ENCODE measurements at regions not wholly inside any gene's neighbourhood (a gene's known extent, or its start where the extent isn't known, plus 50 kb on each side); places are given as distances from the start of the nearest gene placed in this dataset.

GRCh38 chr10:131621784-131622624 is 278.8 kb upstream of the PPP2R2D start:
- H3K36me3 ChIP-seq (ENCODE audit: insufficient read depth), result no peaks in the 10 kb centered on the region
- H3K27ac ChIP-seq, result no peak overlapping the region
- H3K4me1 ChIP-seq (ENCODE audit: low read depth, poor library complexity, severe bottlenecking), result no peaks in the 10 kb centered on the region
- H3K9ac ChIP-seq, result no peak overlapping the region
- H3K79me2 ChIP-seq (ENCODE audit: insufficient read depth, low read depth), result no peaks in the 10 kb centered on the region
- H3K4me3 ChIP-seq (IDR thresholded peaks at IDR 0.05; ENCODE audit: insufficient read depth, low read depth, low read length), result no peak overlapping the region
- no peaks in the 10 kb centered on the region; the same call in 1 of the 2 replicates for H3K27me3 ChIP-seq (ENCODE audit: insufficient read depth, low read depth)
- no peak overlapping the region for H3K4me2 ChIP-seq
- H2AFZ ChIP-seq (ENCODE audit: low read depth), result no peak overlapping the region
- TF ChIP-seq CTCF (conservative IDR thresholded peaks at IDR 0.05; ENCODE audit: low read depth, low read length), result no peak
- no peaks in the 10 kb centered on the region for H4K20me1 ChIP-seq (ENCODE audit: insufficient read depth)

GRCh38 chr10:131625041-131625440 is 275.8 kb upstream of the PPP2R2D start:
- Histone ChIP-seq H3K27ac (no peak overlapping the region), H3K4me1 (ENCODE audit: low read depth, poor library complexity, severe bottlenecking) (no peaks in the 10 kb centered on the region), H3K27me3 (ENCODE audit: insufficient read depth, low read depth) (no peaks in the 10 kb centered on the region; the same call in 1 of the 2 replicates), H2AFZ (ENCODE audit: low read depth) (no peak overlapping the region), H3K4me3 (IDR thresholded peaks at IDR 0.05; ENCODE audit: insufficient read depth, low read depth, low read length) (no peak overlapping the region), H4K20me1 (ENCODE audit: insufficient read depth) (no peaks in the 10 kb centered on the region), H3K79me2 (ENCODE audit: insufficient read depth, low read depth) (no peaks in the 10 kb centered on the region), H3K36me3 (ENCODE audit: insufficient read depth) (no peaks in the 10 kb centered on the region), H3K9ac (no peak overlapping the region), H3K4me2 (no peak overlapping the region)
- TF ChIP-seq CTCF (conservative IDR thresholded peaks at IDR 0.05; ENCODE audit: low read depth, low read length), result no peak

GRCh38 chr10:131626274-131626673 is 274.5 kb upstream of the PPP2R2D start:
- Histone ChIP-seq H3K36me3 (ENCODE audit: insufficient read depth) (no peaks in the 10 kb centered on the region), H3K27me3 (ENCODE audit: insufficient read depth, low read depth) (no peaks in the 10 kb centered on the region; the same call in 1 of the 2 replicates), H3K4me1 (ENCODE audit: low read depth, poor library complexity, severe bottlenecking) (no peaks in the 10 kb centered on the region), H4K20me1 (ENCODE audit: insufficient read depth) (no peaks in the 10 kb centered on the region), H2AFZ (ENCODE audit: low read depth) (no peak overlapping the region), H3K79me2 (ENCODE audit: insufficient read depth, low read depth) (no peaks in the 10 kb centered on the region), H3K4me2 (no peak overlapping the region), H3K9ac (no peak overlapping the region), H3K27ac (no peak overlapping the region), H3K4me3 (IDR thresholded peaks at IDR 0.05; ENCODE audit: insufficient read depth, low read depth, low read length) (no peak overlapping the region)
- TF ChIP-seq CTCF (conservative IDR thresholded peaks at IDR 0.05; ENCODE audit: low read depth, low read length), result no peak

DNA sequence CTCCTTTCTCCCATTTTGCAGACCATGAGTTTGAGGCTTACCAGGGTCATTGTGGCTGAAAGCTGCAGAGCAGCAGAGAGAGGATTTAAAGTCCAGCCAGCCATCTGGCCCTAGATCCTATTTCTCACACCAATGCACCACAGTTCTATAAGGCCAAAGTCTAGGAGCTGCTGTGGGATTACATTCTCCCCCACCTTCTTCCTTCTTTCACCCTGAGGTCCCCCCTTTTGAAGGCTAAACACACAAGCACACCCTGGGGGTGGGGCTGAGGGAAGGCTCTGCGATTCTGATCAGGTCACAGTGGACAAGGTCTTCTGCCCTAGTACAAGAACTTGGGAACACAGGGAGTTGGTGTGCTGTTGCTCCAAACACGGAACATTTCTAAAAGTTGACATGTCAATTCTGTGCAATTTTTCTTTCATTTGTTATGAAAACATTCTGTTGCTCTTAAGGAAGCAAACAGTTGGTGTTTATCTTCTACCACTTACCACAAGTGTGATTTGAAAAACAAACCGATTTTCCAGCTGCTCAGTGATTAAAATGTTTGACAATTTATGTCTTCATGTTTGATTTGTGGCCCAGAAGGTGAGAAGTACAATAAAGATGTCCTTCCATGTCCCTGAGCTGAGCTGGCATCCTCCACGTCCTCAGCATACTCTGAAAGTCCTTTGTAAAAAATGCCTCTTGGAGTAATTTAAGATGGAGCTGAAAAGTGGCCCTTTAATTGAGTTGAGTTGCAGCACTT is 271.6 kb upstream of the PPP2R2D start:
- Histone ChIP-seq H3K4me1 (ENCODE audit: low read depth, poor library complexity, severe bottlenecking) (no peaks in the 10 kb centered on the region), H3K4me3 (IDR thresholded peaks at IDR 0.05; ENCODE audit: insufficient read depth, low read depth, low read length) (no peak overlapping the region), H3K79me2 (ENCODE audit: insufficient read depth, low read depth) (no peaks in the 10 kb centered on the region), H3K4me2 (no peak overlapping the region), H3K36me3 (ENCODE audit: insufficient read depth) (no peaks in the 10 kb centered on the region), H3K27me3 (ENCODE audit: insufficient read depth, low read depth) (no peaks in the 10 kb centered on the region; the same call in 1 of the 2 replicates), H4K20me1 (ENCODE audit: insufficient read depth) (no peaks in the 10 kb centered on the region), H3K9ac (no peak overlapping the region), H3K27ac (no peak overlapping the region), H2AFZ (ENCODE audit: low read depth) (no peak overlapping the region)
- TF ChIP-seq CTCF (conservative IDR thresholded peaks at IDR 0.05; ENCODE audit: low read depth, low read length), result no peak
